ENCODE measurements at regions not wholly inside any gene's neighbourhood (a gene's known extent, or its start where the extent isn't known, plus 50 kb on each side); places are given as distances from the start of the nearest gene placed in this dataset.

DNA sequence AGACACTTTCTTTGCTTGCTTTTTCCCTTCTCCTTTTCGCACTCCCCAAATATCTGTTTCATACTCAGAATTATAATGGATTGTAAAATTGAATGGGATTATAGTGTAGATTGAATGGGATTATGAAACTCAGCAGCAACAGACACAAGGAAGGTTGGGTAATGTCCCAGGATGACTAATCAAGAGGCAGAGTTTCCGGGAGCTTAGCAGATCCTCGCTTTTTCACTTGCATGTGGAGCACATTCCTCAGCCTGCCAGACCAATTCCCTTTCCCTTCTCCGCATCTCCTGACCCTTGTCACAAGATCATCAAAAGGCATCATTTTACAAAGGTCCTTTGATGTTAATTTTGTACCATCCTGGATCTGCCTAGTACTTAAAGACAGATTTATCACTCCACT lies 55.1 kb upstream of the SLC1A1 start:
- peak in 1 of 2 donors; percentile 89 for DNase-seq (ENCODE audit: low read depth in 1 of 2, low spot score in 1 of 2)
- H3K36me3 ChIP-seq = no peaks in the 10 kb centered on the region
- TF ChIP-seq, protein P1, sequence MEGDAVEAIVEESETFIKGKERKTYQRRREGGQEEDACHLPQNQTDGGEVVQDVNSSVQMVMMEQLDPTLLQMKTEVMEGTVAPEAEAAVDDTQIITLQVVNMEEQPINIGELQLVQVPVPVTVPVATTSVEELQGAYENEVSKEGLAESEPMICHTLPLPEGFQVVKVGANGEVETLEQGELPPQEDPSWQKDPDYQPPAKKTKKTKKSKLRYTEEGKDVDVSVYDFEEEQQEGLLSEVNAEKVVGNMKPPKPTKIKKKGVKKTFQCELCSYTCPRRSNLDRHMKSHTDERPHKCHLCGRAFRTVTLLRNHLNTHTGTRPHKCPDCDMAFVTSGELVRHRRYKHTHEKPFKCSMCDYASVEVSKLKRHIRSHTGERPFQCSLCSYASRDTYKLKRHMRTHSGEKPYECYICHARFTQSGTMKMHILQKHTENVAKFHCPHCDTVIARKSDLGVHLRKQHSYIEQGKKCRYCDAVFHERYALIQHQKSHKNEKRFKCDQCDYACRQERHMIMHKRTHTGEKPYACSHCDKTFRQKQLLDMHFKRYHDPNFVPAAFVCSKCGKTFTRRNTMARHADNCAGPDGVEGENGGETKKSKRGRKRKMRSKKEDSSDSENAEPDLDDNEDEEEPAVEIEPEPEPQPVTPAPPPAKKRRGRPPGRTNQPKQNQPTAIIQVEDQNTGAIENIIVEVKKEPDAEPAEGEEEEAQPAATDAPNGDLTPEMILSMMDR (IDR thresholded peaks at IDR 0.05; ENCODE audit: low read depth, low read length) = no peak
- no peak overlapping the region for H3K27ac ChIP-seq
- H3K9me3 ChIP-seq (ENCODE audit: low read depth) = no peaks in the 10 kb centered on the region
- no peak overlapping the region for H3K4me3 ChIP-seq
- H3K4me1 ChIP-seq (ENCODE audit: low read depth) = no peaks in the 10 kb centered on the region
- H3K27me3 ChIP-seq = no peaks in the 10 kb centered on the region

DNA sequence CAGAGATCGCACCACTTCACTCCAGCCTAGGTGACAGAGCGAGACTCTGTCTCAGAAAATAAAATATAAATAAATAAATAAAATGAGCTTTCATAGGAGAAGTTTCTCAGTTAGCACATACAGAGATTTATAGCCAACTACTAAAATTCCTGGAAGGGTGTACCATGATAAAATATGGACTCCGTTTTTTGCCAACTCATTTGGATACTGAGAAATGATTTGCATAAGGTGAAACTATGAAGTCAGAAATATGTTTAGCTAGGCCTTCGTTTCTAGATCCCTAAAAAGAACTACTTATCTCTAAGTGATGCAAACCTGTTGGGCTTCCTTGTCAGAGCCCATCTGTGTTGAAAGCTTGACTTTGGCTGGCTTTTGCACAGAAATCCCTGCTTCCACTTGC lies 56.9 kb upstream of the SLC1A1 start:
- Histone ChIP-seq H3K27ac (no peak overlapping the region), H3K9me3 (ENCODE audit: low read depth) (no peaks in the 10 kb centered on the region), H3K4me1 (ENCODE audit: low read depth) (no peaks in the 10 kb centered on the region), H3K36me3 (no peaks in the 10 kb centered on the region), H3K27me3 (no peaks in the 10 kb centered on the region), H3K4me3 (no peak overlapping the region)
- no peak for DNase-seq (ENCODE audit: low read depth in 1 of 2, low spot score in 1 of 2)
- TF ChIP-seq, protein P1 (IDR thresholded peaks at IDR 0.05; ENCODE audit: low read depth, low read length) = no peak

DNA sequence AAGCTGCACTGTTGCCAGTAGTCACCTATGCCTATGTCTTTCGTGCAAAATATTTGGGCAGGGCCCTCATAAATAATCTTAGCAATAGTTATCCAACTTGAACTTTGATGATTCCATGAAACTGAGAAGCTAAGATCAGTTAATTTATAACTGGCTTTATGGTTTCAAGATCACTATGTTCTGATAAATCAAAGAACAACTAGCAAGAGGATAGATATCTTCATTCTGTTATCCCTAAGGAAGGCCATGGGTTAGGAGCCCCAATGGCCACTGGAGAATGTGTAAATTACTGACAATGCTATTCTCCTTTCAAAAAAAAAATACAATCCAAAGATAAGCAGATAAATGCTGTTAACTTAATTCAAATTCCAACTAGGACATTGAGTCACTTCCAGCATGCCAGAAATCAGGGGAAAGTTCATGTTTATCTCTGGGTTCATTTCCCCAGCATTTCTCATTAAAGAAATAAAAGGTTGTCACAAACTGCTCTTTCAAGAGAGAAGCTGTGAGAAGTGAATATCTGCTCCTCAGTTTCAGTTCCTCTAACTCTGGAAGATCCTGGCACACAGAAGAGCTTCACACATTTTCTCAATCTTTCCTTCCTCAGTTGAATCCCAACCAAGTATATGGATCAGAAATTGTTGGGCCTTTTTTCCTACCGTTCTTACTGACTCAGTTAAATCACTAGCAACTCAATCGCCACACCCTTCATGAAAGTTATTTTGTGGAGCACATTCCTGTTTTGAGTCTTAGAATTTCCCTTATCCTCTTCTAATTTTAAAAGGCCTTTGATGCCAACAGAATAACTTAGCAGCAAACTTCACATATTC lies 59.6 kb upstream of the SLC1A1 start:
- H3K36me3 ChIP-seq = no peaks in the 10 kb centered on the region
- H3K27me3 ChIP-seq = no peaks in the 10 kb centered on the region
- peak in 1 of 2 donors; percentile 65 for DNase-seq (ENCODE audit: low read depth in 1 of 2, low spot score in 1 of 2)
- no peak overlapping the region for H3K27ac ChIP-seq
- TF ChIP-seq, protein P1 (IDR thresholded peaks at IDR 0.05; ENCODE audit: low read depth, low read length) = no peak
- H3K4me1 ChIP-seq (ENCODE audit: low read depth) = no peaks in the 10 kb centered on the region
- H3K9me3 ChIP-seq (ENCODE audit: low read depth) = no peaks in the 10 kb centered on the region
- H3K4me3 ChIP-seq = no peak overlapping the region

DNA sequence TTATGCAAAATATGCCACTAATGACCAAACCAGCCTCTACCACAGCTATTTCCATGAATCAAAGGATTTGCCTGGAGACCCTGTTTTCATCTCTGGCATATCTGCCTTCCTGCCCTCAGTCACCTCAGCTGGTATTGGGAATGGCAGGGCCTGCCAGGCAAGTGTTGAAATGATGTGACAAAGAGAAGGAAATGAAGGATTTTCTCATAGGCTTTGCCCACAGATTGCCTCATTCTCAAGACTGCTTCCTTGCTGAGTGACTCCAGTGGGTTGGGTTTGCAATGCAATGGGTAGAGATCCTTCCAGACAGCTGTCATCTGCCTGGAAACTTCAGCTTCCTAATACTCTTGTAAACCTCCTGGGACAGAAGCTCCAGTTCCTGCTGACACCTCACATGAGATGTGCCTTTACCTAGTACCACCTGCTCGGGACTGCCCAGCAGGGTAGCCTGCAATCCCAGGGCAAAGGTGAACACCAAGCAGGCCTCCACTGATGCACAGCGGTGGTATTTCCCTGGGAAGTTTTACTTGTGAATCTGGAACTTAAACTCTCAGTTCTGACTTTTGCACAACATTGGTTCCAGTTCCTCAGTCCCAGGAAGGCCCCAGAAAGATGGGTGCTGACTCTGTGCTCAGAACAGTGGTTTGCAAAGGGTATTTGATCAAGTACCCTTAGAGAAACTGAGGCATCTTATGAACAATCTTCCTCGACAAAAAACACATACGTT lies 64.8 kb upstream of the SLC1A1 start:
- H3K27ac ChIP-seq = no peak overlapping the region
- no peaks in the 10 kb centered on the region for H3K27me3 ChIP-seq
- no peak overlapping the region for H3K4me3 ChIP-seq
- DNase-seq (ENCODE audit: low read depth in 1 of 2, low spot score in 1 of 2) = peak in 1 of 2 donors; percentile 56
- no peaks in the 10 kb centered on the region for H3K36me3 ChIP-seq
- TF ChIP-seq, protein P1 (IDR thresholded peaks at IDR 0.05; ENCODE audit: low read depth, low read length) = no peak
- H3K9me3 ChIP-seq (ENCODE audit: low read depth) = no peaks in the 10 kb centered on the region
- H3K4me1 ChIP-seq (ENCODE audit: low read depth) = peaks cover 11% of the 10 kb centered on the region

DNA sequence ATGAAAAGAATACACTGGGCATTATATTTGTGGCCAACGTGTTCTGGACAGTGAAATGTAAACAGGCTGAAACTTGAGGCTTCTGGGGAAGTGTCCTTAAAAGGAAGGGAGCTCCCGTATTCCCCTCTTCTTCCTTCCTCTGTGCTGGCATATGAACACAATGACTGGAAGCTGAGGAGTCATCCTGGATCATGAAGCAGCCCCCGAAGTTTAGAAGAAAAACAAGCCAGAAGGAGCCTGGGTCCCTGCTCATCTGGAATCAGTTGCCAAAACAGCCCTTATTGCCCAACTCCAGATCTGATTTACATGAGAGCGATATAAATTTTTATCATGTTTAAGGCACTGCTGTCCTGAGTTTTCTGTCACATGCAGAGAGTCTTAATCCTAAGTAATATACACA lies 65.4 kb upstream of the SLC1A1 start:
- no peaks in the 10 kb centered on the region for H3K27me3 ChIP-seq
- TF ChIP-seq, protein P1 (IDR thresholded peaks at IDR 0.05; ENCODE audit: low read depth, low read length) = no peak

More for the DNA sequence above, 65.4 kb upstream of the SLC1A1 start:
- peaks cover 11% of the 10 kb centered on the region for H3K4me1 ChIP-seq (ENCODE audit: low read depth)
- no peaks in the 10 kb centered on the region for H3K36me3 ChIP-seq
- H3K9me3 ChIP-seq (ENCODE audit: low read depth) = no peaks in the 10 kb centered on the region
- H3K4me3 ChIP-seq = no peak overlapping the region
- DNase-seq (ENCODE audit: low read depth in 1 of 2, low spot score in 1 of 2) = peak in 1 of 2 donors; percentile 48
- no peak overlapping the region for H3K27ac ChIP-seq

Measured in cardiac muscle cell (in vitro differentiated cells and primary cell).